HepG2 (cell line): ENCODE measurements at regions not wholly inside any gene's neighbourhood (a gene's known extent, or its start where the extent isn't known, plus 50 kb on each side); places are given as distances from the start of the nearest gene placed in this dataset.

Experiments used
- ATRX ChIP-seq: sonication (generic); formaldehyde crosslinking; IDR thresholded peaks from 2 replicates; pipeline ENCODE4 v1.4.0; 2020; ENCODE audit warnings: missing genetic modification reagents, borderline replicate concordance
- BCL3 ChIP-seq: sonication (generic); formaldehyde crosslinking; IDR thresholded peaks from 2 replicates; pipeline ENCODE4 v1.5.1; 2020; ENCODE audit warnings: mild to moderate bottlenecking, missing genetic modification reagents, moderate library complexity
- CERS6 ChIP-seq: sonication (generic); formaldehyde crosslinking; IDR thresholded peaks from 2 replicates; pipeline ENCODE4 v1.5.0; 2020; ENCODE audit warnings: missing genetic modification reagents
- GLI4 ChIP-seq: sonication (generic); formaldehyde crosslinking; IDR thresholded peaks from 2 replicates; pipeline ENCODE4 v1.5.1; 2020; ENCODE audit warnings: missing genetic modification reagents, mild to moderate bottlenecking, moderate library complexity, borderline replicate concordance
- GRHL1 ChIP-seq: sonication (generic); formaldehyde crosslinking; conservative IDR thresholded peaks from 2 replicates; pipeline ENCODE4 v1.8.0; 2022; ENCODE audit warnings: missing genetic modification reagents
- ISX ChIP-seq: sonication (generic); formaldehyde crosslinking; conservative IDR thresholded peaks from 2 replicates; pipeline ENCODE4 v1.5.0; 2020; ENCODE audit warnings: missing genetic modification reagents
- KIAA2018 ChIP-seq: sonication (generic); formaldehyde crosslinking; IDR thresholded peaks from 2 replicates; pipeline ENCODE4 v1.5.0; 2020; ENCODE audit warnings: mild to moderate bottlenecking, missing genetic modification reagents, borderline replicate concordance
- POGZ ChIP-seq: sonication (generic); formaldehyde crosslinking; IDR thresholded peaks from 2 replicates; pipeline ENCODE4 v1.4.0; 2020; ENCODE audit warnings: mild to moderate bottlenecking, missing genetic modification reagents
- TFE3 ChIP-seq: IDR thresholded peaks from 2 replicates; pipeline ENCODE4 v1.6.1; 2016
- YEATS2 ChIP-seq: sonication (generic); formaldehyde crosslinking; IDR thresholded peaks from 2 replicates; pipeline ENCODE4 v1.4.0; 2020; ENCODE audit warnings: missing genetic modification reagents, borderline replicate concordance
- ZNF282 ChIP-seq: fragments of 450-650 bp; IDR thresholded peaks from 2 replicates; pipeline ENCODE4 v1.6.1; 2018; ENCODE audit not compliant: partially characterized antibody

- TF ChIP-seq KIAA2018 (CRISPR knock-in tag) = no peak
- TF ChIP-seq POGZ (CRISPR knock-in tag) = no peak
- no peak for TF ChIP-seq YEATS2 (CRISPR knock-in tag)
- TF ChIP-seq CERS6 (CRISPR knock-in tag) = no peak
- TF ChIP-seq ISX (CRISPR knock-in tag) = no peak
- TF ChIP-seq TFE3 (CRISPR knock-in tag) = no peak
- no peak for TF ChIP-seq ATRX (CRISPR knock-in tag)
- no peak for TF ChIP-seq ZNF282
- TF ChIP-seq BCL3 (CRISPR knock-in tag) = no peak
- TF ChIP-seq GLI4 (CRISPR knock-in tag) = no peak
- TF ChIP-seq GRHL1 (CRISPR knock-in tag) = no peak
- TF ChIP-seq, all 625 proteins: peak for 0
Observed at GRCh38 chr2:199011908-199012307, 445.8 kb downstream of the SATB2 start (continued).
